ENCODE measurements at regions not wholly inside any gene's neighbourhood (a gene's known extent, or its start where the extent isn't known, plus 50 kb on each side); places are given as distances from the start of the nearest gene placed in this dataset.

DNA sequence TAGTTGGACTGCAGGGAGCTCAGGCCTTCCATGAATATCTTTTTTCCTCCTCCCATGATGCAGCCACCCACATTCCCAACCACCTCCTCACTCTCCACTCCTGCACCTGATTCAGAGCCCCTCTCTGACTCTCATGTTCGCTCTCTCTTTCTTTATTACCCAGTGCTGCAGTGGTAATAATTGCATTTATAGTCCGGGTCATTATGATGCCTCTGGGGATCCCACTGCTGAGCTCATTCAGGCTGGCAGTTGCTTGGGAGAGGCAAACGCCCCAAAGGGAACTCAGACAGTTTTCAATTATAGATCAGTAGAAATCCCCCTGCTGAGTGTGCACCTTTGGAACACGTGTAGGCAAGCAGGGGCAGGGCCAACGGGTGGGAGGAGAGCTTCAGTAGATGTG, 953.0 kb downstream of the GRID1 start:
- TF ChIP-seq CTCF (IDR thresholded peaks at IDR 0.05) (no peak), POLR2A (IDR thresholded peaks at IDR 0.05) (no peak)
